ENCODE measurements at regions not wholly inside any gene's neighbourhood (a gene's known extent, or its start where the extent isn't known, plus 50 kb on each side); places are given as distances from the start of the nearest gene placed in this dataset.
A peak's percentile ranks its signal among the peaks of the same experiment; 100 is the strongest.

DNA sequence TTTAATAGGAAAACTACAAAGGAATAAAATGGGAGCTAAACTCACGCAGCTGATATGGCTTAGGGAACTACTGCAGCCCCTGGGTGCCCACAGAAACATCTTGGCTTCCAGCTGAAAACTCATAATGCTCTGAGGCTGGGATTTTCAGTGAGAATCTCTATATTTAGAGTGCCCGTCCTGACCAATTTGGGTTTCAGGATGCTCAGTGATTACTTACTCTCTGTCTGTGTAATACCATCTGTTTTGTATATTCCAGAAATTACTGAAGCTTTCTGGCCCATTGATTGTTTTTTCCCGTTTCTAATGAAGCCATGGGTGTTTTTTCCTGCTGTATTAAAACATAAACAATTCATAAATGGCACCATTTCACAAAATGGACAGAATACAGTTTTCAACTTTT lies 50.6 kb upstream of the ZNF385D start:
- no peak for DNase-seq

DNA sequence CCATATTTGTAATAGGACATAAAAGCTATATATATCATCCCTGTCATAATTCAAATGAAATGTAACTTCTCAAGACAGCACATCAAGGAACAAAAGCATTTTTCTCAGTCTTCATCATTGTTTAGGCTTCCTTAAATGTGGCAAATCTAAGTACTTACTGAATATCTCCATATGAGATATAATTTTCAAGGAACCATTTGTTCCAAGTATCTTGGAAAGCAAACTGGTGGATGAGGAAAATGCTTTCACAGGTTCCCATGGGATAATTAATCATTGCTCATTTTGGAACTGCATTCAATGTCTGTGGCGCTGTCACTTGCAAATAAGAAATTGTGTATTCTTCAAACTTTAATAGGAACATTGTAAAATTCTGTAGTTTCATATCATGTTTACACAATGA lies 52.6 kb upstream of the ZNF385D start:
- DNase-seq, result no peak

DNA sequence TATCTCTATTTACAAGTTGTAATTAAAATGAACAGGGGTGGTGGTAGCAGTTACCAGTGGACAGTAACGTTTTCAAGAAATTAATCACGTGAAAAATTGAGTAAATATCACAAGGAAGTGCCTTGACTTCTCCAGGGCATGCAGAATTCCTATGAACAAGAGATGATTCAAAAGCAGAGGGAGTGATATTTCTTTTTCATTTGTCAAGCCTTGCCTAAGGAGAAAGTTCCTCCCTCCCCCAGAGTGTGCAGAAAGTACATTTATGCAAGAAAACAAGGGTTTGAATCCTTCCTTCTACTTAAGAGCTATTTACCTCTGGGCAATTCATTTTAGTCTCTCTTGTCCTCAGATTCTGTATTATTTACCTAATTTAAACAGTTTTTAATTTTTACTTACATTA lies 53.3 kb upstream of the ZNF385D start:
- no peak for DNase-seq

DNA sequence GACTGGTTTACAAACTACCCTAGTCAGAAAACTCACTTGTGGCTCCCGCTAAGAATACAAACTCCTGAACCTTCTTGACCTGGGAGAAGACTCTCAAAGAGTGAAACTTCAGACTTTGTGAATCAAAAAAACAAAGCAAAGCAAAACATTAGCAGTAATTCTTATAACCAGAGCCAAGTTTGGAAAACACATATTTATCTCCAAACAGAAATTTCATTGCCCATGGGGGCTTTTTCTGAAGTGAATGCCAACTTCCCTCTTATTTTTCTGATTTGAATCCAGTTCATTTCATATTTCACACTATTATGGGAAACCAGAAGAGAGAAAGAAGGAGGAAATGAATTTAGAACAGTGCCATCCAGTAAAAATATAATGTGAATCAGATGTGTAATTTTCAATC lies 55.7 kb upstream of the ZNF385D start:
- DNase-seq, result no peak

DNA sequence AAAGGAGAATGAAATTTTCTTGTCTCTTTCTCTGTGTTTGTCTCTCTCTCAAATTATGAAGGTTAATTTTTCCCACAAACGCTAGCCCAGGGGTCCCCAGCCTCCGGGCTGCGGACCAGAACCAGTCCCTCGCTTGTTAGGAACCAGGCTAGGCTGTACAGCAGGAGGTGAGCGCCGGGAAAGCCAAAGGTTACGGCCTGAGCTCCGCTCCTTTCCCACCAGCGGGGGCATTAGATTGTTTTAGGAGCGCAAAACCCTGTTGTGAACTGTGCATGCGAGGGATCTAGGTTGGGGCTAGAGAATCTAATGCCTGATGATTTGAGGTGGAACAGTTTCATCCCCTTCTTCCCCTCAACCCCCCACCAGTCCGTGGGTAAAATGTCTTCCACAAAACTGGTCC lies 74.7 kb upstream of the ZNF385D start:
- no peak for DNase-seq

DNA sequence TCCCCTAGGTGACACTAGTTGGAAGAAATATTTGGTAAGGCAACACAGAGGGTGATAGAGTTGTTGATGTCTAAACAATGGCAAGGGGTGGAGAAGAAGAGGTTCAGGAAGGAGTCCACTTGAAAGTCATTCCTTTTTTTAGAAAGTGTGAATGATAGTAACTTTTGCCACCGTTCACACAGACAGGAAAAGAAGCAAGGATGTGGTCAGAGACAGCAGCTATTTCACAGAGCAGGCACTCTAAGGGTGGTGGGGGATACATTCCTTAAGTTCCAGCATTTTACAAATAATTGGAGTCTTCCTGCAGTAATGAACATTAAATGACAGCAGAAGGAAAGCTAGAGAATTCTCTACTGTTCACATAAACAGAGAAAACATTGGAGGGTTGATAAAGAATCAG lies 75.4 kb upstream of the ZNF385D start:
- no peak for DNase-seq

DNA sequence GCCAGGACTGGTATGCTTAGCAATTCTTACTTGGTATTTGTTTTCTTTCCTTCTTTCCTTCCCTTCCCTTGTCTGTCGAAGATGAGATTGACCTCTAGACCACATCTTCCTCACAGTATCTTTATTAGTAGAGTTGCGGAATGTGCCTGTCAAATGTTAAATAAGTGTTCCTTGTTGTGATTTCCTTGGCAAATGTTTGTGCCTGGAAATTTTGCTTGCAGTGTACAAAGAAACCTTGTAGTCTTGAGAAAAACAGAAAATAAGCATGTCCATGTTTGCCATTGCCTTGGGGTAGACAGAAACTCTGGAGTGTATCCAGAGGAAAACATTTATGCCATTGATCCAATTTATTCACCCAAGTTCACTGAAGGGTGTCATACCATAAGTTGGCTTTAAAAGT lies 79.5 kb upstream of the ZNF385D start:
- DNase-seq, result no peak

DNA sequence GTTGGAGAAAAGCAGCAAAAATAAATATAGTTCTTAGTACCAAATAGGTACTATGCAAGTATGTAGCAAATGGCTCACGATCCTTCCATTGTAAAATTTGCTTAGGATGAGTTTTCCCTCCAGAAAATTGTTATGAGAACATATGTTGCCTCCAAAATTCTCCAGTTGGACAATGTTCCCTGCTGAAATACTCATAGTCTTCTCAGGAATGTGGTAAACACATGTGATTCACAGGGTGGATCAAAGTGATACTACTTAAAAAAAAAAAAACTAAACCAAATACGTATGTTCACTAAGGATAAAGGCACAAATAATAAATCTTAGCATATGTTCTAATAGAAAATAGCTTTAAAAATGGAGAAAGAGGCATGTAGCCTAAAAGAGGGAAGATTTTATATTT lies 84.3 kb upstream of the ZNF385D start:
- DNase-seq, result no peak

DNA sequence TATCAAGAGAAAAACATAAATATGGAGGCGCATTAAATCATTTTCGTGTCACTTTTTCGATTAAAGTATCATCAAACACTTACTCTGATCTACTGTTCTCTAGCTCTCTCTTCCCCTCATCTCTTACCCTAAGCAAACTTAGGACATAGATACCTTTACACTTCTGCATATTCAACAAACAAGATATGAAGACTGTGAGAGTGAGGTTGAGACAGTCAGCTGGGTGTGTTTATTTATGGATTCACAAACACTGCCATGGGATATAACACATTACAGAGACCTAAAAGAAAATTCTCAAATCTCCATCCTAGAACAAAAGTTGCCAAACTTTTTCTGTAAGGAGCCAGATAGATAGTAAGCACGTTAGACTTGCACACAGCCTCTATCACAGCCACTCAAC lies 85.2 kb upstream of the ZNF385D start:
- DNase-seq, result no peak

DNA sequence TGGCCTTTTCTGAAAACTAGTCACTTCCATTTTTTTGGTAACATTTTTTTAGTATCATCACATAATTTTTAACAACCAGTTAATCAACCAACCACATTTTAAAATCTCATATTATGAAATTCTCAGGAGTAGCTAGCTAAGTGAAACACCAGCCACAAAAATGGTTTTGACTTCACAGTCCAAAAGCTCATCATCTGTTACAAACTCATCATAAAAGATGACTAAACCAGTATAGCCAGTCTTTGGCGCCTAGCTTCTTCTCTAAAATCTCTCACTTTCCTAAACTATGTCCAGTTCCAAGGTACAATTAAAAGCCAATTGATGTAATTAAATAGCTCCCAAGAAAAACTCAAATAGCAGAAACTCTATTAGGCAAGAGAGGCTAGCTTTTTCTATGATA lies 88.2 kb upstream of the ZNF385D start:
- no peak for DNase-seq

DNA sequence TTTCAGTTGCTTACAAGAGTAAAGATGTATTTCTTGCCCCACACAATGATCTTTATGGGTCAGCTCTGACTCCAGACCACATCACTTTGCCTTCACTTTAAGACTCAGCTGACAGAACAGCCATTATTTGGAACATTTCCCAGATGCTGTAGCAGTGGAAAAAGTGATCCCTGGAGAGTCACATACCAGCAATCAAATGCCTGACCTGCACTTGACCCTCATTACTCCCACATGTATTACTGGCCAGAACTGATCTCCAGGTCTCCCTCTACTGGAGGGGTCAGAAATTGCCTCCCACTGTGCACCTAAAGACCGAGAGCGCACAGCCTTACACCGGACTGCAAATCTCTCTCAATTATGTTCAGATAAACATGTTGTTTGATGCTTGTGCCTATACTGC lies 88.6 kb upstream of the ZNF385D start:
- DNase-seq, result peak; percentile 2

DNA sequence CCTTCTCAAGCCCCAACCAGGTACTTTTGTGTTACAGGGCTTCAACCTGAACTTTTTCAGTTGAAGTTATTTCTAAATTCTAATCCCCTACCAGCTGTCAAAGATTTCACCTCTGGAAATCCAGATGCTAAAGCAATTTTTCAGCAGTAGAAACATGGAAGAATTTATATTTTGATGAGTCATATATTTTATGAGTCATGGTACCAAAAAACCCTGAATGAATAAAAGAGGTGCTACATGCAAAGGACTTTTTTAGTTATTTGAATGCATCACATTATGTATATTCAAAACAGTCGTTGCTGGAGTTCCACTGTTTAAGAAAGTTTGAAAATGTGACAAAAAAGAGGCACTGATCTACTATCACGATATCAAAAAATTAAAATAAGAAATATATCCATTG lies 96.0 kb upstream of the ZNF385D start:
- no peak for DNase-seq

DNA sequence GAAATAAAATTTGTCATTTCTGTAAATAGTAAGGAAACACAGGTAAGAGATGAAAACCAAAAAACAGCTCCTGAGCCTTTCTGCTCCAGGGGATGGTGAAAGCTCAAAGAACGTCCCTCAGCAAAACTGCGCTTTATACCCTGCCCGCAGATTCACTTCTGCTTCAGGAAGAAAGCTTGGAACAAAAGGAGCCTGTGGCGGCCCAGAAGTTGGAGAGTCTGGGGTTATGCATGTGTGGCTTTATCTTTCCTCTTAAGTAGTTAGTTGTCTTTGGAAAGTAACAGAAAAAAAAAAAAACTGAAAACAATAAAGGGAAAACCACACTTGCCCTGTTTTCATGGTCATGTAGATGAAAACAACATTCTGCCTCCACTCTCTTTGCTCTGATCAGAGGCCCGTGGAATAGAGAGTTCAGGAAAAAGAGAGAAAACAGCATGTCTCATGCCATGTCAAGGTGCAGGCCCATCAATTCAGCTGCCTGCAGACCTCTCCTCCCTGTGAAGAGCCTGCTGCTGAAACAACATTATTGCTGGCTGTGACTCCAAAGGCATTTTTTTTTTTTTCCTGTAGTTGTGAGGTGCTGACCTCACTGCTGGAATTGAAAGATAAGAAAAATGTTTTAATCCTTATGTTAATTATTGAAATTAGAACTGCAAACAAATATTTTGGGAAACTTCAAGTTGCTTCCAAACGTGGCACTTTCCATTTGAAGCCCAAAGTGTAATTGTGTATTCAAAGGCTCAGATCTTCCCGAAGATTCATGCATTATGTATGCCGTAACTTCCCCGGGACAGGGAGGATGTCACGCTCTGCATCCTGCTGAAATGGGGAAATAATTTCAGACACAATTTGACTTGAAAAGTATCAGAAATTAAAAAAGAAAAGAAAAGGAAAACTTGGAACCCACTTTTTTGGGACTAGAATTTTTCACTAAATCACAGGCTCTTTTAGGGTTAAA lies 108.4 kb upstream of the ZNF385D start:
- DNase-seq, result no peak

DNA sequence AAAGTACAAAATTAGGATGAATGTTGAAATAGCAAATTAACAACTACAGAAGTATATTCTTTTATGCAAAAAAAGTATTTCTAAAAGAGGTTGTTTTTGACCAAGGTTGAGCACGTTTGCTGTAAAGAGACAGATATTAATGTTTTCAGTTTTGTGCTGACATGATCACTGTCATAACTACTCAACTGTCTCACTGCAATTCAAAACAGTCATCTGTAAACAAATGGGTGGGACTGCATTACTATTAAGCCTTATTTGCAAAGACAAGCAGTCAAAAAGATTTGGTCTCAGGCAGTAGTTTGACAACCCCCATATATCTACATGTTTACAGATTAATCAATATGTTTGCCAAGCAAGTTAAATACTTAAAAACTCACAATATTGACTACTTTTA lies 109.1 kb upstream of the ZNF385D start:
- no peak for DNase-seq

DNA sequence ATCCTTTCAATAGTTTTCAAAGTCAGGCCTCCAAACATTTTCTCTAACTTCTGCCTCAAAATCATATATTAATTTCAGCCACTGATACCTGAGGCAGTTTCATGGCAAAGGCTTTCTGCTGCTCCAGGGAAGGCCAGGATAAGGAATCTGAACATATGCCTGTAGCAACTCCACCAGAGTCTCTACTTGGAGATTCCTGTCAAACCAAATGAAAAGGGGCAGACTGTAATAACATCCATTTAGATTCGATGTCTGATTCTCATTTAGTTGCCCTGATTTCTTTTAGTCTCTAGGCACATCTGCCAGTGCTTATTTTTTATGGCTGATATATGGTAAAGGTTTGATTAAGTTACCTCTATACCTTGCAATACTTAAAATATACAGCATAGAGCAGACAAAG lies 109.6 kb upstream of the ZNF385D start:
- no peak for DNase-seq

DNA sequence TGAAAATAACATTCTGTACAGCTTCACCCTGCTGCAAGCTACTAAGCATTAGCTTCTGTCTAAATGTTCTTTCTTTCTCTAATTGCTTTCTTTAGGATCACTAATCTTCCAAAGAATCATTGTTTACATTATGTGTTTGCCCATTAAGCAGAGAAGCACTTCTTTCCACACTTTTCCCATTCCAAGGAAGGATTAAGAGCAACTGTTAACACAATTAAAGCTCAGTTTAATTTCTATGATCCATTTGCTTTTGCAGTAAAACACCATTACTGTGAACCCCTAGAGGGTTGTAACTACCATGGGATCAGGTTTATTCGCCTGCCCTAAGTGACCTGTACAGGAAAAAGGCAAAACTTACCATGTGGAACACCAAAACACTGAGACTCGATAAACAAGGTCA lies 125.8 kb upstream of the ZNF385D start:
- no peak for DNase-seq

DNA sequence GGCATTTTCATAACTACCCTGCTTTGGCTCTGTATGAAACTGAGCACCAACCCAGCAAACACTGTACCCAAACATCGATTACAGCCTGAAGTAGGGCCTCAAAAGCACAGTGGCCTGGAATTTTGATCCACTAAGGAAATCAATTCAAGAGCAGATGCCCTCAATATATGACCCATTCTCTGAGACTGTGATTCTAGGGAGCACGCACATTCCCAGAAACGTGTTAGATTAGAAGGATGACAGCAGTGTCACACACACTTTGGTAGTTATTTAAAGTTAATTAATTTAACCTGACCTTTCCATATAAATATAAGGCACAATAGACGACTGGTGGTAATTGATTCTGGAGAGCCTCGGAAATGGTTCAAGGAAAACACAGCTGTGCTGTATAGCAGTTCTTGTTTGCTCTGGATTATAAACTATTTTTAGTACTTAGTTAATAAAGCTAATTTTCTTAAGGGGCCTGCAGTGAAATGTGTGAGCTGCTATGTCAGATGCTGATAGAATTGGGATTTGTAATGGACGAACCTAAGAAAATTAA lies 126.3 kb upstream of the ZNF385D start:
- no peak for DNase-seq

DNA sequence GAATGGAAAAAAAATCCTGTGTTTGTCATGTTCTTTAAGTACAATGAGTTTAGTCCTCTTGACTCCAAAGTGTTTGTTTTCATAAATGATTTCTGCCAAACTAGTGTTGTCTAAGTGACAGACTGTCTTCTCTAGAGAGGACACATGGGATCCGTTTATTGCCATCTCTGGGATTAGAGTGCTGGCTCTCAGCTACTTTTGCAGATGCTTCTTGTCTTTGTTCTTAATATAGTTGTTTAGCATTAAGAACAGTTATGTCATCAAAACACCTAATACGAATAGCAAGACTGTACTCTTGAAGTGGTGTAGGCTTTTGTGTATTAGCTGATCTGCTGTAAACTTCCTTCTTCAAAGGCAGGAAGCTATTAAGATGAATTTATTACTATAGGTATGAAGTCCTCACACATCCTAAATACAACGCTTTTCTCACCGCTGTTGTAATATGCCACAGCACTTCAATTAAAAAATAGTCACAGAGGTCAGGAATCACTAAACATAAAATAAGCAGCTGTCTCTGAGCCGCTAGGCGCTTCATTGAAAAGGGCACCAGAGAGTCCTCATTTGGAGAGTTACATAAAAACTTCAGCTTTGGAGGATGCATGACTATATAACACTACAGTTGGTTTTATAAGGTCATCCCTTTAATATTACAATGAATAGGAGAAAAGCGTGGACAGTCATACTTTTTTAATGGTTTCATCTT lies 128.3 kb upstream of the ZNF385D start:
- no peak for DNase-seq

DNA sequence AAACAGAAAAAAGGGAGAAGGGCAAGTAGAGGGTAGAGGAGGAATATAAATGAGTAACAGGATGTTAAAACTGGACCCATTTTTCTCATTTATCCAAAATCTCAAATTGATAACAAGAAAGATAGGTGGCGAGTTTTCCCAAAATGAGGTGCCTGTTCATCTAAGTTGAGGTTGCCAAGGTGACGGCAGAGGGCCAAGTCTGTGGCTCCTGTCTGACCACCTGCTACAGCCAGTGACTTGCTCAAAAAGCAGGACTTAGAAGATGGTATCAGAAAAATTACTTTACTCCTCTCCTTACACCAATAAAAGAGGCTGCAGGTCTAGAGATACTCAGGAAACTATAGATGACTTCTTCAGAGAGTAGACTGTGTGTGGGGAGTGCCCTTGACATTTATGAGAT lies 137.6 kb upstream of the ZNF385D start:
- DNase-seq, result no peak

DNA sequence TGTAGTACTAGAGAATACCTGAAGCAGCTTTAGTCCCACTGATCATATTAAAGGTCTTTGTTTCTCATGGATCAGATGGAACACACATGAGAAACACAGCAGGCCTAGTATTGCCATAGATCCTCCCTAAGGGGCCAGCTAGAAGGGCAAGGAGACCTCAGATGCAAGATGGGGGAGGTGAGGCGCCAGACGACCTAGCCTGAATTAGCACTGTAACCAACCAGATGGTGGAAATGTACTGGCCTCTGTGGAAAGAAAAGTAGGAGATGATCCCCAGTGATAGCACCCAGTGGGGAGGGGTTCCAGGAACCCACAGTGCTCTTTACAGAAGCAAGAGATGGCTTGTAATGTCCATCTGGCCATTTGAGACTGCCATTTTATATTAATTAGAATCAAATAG lies 138.2 kb upstream of the ZNF385D start:
- DNase-seq, result no peak

DNA sequence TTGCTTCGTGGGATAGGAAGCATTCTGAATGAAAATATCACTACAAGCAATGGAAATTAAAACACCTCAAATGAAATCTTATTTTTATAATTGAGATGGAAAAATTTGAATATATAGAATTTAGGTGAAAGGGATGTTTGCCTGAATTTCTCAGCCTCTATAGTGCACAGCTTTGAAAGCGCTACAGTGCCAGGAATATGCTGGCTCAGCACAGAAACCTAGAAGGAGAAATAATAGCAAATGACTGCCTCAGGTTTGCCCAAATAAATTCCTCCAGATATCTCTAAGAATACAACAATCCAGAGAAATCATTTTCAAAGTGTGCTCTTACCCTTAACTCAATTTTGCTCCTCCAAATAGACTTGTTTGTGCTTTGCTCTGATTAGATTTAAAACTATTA lies 141.1 kb upstream of the ZNF385D start:
- no peak for DNase-seq

DNA sequence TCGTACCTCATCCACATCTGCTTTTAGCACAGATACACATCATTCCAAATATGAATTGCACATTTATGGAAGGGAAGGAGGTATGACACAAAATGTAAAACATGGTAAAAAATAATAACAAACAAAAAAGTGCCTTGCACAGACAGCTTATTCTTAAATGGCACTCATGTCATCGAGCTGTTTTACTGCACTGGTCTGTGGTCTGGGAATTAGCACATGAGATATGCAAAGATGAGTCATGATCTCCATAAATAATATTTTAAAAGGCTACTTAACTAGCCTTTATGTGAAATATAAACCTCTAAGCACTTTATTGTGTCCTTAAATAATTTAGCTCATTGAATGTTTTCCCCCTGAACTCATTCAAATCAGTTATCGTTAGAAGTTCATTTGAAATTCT lies 142.2 kb upstream of the ZNF385D start:
- no peak for DNase-seq

DNA sequence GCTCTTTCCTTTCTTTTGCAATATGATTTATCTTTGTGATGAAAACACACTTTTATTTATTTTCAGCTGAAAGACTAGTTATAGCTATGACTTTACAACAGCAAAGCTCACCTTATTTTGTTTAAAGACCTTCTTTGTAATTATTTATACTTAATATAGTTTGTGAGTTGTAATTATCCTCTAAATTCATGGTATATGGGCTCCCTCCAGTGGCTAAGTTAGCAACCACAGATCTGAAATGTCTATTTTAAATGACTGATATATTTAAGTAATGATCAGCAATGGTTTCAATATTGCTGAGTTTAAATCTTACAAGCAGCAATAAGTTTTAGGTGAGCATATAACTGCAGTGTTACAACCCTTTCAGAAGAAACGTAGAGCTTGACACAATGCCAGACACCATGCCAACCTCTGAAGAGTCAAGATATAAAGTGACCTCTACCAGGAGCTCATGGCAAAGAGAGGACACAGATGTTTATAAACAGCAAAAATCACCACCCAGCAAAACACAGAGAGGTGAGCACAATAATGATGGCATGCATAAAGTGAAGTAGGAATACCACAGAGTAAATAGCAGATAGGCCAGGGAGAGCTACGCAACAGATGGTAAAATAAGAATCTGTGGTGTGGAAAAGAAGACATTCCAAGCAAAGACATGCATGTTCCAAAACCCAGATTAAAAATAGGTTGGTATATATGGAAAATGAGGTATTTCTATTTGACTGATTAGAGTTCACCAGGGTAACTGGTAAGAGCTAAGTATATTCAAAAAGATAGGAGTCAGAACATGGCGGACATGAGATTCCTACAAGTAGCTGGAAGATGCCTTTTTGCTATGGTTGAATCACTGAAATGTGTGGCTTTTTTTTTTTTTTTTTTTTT lies 143.7 kb upstream of the ZNF385D start:
- DNase-seq, result no peak

Data from NCI-H2227 treated with DMSO at 0.1 percent for 48 hours (cell line).